SK-N-MC (cell line): ENCODE measurements at regions not wholly inside any gene's neighbourhood (a gene's known extent, or its start where the extent isn't known, plus 50 kb on each side); places are given as distances from the start of the nearest gene placed in this dataset.

Source experiments
- EZH2 ChIP-seq: fragments of 200-600 bp; sonication (generic); IDR thresholded peaks from one replicate; pipeline ENCODE4 v1.6.1; 2017; ENCODE audit warnings: antibody characterized with exemption
- FOXP2 ChIP-seq: optimal IDR thresholded peaks from 2 replicates; pipeline ENCODE3; 2011; ENCODE audit warnings: mild to moderate bottlenecking, moderate library complexity; ENCODE audit not compliant: insufficient read depth; ENCODE audit errors: extremely low read length, control extremely low read depth
- POLR2AphosphoS5 ChIP-seq: IDR thresholded peaks from 2 replicates; pipeline ENCODE4 v1.6.1; 2012; ENCODE audit warnings: mild to moderate bottlenecking, low read depth, low read length, borderline replicate concordance

DNA sequence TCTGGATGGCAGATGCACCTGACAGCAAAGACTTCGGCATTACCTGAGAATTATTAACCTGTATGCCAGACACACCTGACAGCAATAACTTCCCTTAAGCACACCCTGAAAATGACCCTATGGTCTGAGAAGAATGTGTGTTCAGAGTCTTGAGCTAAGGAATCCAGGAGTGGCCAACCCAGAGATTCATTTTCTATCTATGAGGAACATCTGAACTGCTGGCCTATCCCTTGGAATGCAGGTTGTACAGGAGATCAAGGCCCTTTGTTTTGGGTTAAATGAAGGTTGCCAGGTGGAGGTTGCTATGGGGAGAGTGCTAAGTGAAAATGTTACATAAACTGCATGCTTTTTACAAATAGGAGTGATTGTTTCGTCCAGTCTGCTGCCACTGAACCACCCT, 200.9 kb upstream of the MEIS1 start:
- TF ChIP-seq EZH2 (no peak), POLR2AphosphoS5 (no peak), FOXP2 (no peak)
